Fibroblast of the aortic adventitia (primary cell): ENCODE measurements at regions not wholly inside any gene's neighbourhood (a gene's known extent, or its start where the extent isn't known, plus 50 kb on each side); places are given as distances from the start of the nearest gene placed in this dataset.
"Not testable (repeated sequence)": the region's sequence is repeated elsewhere in the genome, so short reads cannot be mapped to it uniquely, and the experiment has no call there.

Source experiments
- DNase-seq: peaks from one replicate; pipeline ENCODE4 v3.0.0-alpha.2; 2010; ENCODE audit warnings: low read depth
- H3K4me3 ChIP-seq: 2 replicates; pipeline ENCODE4 v1.5.1; 2011; ENCODE audit warnings: low read depth, mild to moderate bottlenecking, control low read depth, low read length, moderate library complexity
- CTCF ChIP-seq: IDR thresholded peaks from 2 replicates; pipeline ENCODE4 v1.5.1; 2011; ENCODE audit warnings: mild to moderate bottlenecking, low read length, control low read depth, inconsistent platforms; ENCODE audit not compliant: insufficient read depth

GRCh38 chr2:223487214-223487846 is 114.8 kb downstream of the SCG2 start:
- no peak for TF ChIP-seq CTCF
- no peak overlapping the region for H3K4me3 ChIP-seq
- DNase-seq, result no peak

GRCh38 chr2:223488814-223489213 is 113.3 kb downstream of the SCG2 start:
- no peak for TF ChIP-seq CTCF
- H3K4me3 ChIP-seq, result no peak overlapping the region
- peak; percentile 24 for DNase-seq

- H3K4me3 ChIP-seq, result no peak overlapping the region
- no peak for DNase-seq
- no peak for TF ChIP-seq CTCF
These were observed 107.7 kb downstream of the SCG2 start for GRCh38 chr2:223494496-223494895.

GRCh38 chr2:223494942-223495341 is 107.2 kb downstream of the SCG2 start:
- DNase-seq, result no peak
- no peak for TF ChIP-seq CTCF
- no peak overlapping the region for H3K4me3 ChIP-seq

- not testable (repeated sequence) for H3K4me3 ChIP-seq
- peak; percentile 11 for DNase-seq
These were observed 105.3 kb downstream of the SCG2 start for GRCh38 chr2:223496853-223497252.

DNA sequence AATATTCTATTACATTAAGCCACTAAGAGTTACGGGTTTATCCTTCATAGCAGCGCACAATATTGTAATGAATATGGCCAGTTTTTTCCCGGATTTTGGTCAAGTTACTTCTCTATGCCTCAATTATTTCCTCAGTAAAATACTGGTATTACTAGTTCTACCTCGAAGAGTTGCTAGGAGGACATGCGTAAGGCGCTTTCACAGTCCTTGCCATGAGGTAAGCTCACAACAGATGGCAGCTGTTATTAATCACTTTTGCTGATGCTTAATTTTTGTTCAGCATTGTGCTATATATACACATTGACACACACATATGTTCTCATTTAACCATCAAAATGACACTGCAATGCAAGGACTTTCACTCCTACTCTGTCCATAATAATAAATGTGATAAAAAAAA is 101.5 kb downstream of the SCG2 start:
- no peak for TF ChIP-seq CTCF
- no peak overlapping the region for H3K4me3 ChIP-seq
- no peak for DNase-seq

GRCh38 chr2:223501641-223502040 is 100.5 kb downstream of the SCG2 start:
- H3K4me3 ChIP-seq, result no peak overlapping the region
- no peak for DNase-seq
- TF ChIP-seq CTCF, result no peak
